GM12878 (cell line): ENCODE measurements at regions not wholly inside any gene's neighbourhood (a gene's known extent, or its start where the extent isn't known, plus 50 kb on each side); places are given as distances from the start of the nearest gene placed in this dataset.

Source experiments
- ATAC-seq: fragments of 200-7000 bp; cut with Tn5 transposase; 3 replicates; pipeline ENCODE4 v1.9.1; 2020; ENCODE audit warnings: mild to moderate bottlenecking, moderate library complexity
- BruUV-seq: library from RNA; stranded (reverse); fragments of 400-500 nt; replicated peaks from 2 replicates; lab custom pipeline; 2021; lab: Mats Ljungman, UMichigan
- CTCF ChIA-PET: fragments of 300-600 bp; sonication (Branson Sonifier 250); formaldehyde crosslinking; extraction: SDS; loops from one replicate; lab custom pipeline; 2021; ENCODE audit warnings: inconsistent platforms; lab: Yijun Ruan, JAX
- POLR2A ChIA-PET: fragments of 350-600 bp; formaldehyde crosslinking; extraction: SDS; loops from one replicate; lab custom pipeline; 2021; ENCODE audit warnings: inconsistent platforms; lab: Charles Lee
- RAD21 ChIA-PET: fragments of 300-600 bp; sonication (Branson Sonifier 250); formaldehyde crosslinking; loops from one replicate; lab custom pipeline; 2023; ENCODE audit warnings: antibody characterized with exemption; ENCODE audit not compliant: unreplicated experiment; lab: Charles Lee
- SMC1A ChIA-PET: fragments of 300-600 bp; sonication (Branson Sonifier 250); formaldehyde crosslinking; loops from one replicate; lab custom pipeline; 2023; ENCODE audit not compliant: unreplicated experiment, uncharacterized antibody; lab: Charles Lee
- DNase-seq: peaks from one replicate; pipeline ENCODE4 v3.0.0-alpha.2; 2011; ENCODE audit warnings: low read depth, low spot score
- FAIRE-seq: peaks from 3 replicates; lab custom pipeline; 2011; peaks lifted over from hg19 to GRCh38; lab: Jason Lieb, UNC
- H2AFZ ChIP-seq: 2 replicates; pipeline ENCODE4 v1.6.0; 2011; ENCODE audit warnings: low read depth, low read length, control low read depth; ENCODE audit not compliant: control insufficient read depth
- H3K27ac ChIP-seq: 2 replicates; pipeline ENCODE4 v1.5.1; 2011; ENCODE audit warnings: control low read depth; ENCODE audit not compliant: control insufficient read depth, insufficient read depth
- H3K27me3 ChIP-seq, 2 experiments: replicated peaks in 1 of 2; 2 replicates each; pipeline versions ENCODE4 v1.6.0 to v1.6.1; 2011; ENCODE audit warnings: low read length in 1 of 2; ENCODE audit not compliant: control insufficient read depth in 2 of 2, insufficient read depth in 2 of 2
- H3K36me3 ChIP-seq, 2 experiments: 2 replicates each; pipeline ENCODE4 v1.5.1; 2011; ENCODE audit warnings: low read length in 1 of 2; ENCODE audit not compliant: control insufficient read depth in 2 of 2, insufficient read depth in 2 of 2
- H3K4me1 ChIP-seq: 2 replicates; pipeline ENCODE4 v1.6.1; 2011; ENCODE audit warnings: mild to moderate bottlenecking, low read length, moderate library complexity, mixed read lengths; ENCODE audit not compliant: control insufficient read depth, insufficient read depth
- H3K4me2 ChIP-seq: 2 replicates; pipeline ENCODE4 v1.6.0; 2011; ENCODE audit warnings: control low read depth; ENCODE audit not compliant: control insufficient read depth, insufficient read depth
- H3K4me3 ChIP-seq: fragments of 200-600 bp; sonication (generic); 2 replicates; pipeline ENCODE4 v1.5.1; 2016
- H3K79me2 ChIP-seq: 2 replicates; pipeline ENCODE4 v1.6.0; 2011; ENCODE audit warnings: low read length; ENCODE audit not compliant: control insufficient read depth, insufficient read depth
- H3K9ac ChIP-seq: 2 replicates; pipeline ENCODE4 v1.8.0; 2011; ENCODE audit warnings: low read length, control low read depth, mixed read lengths; ENCODE audit not compliant: control insufficient read depth, insufficient read depth
- H3K9me3 ChIP-seq: replicated peaks from 3 replicates; pipeline ENCODE4 v1.5.1; 2011; ENCODE audit warnings: mild to moderate bottlenecking, low read length; ENCODE audit not compliant: control insufficient read depth, insufficient read depth
- H4K20me1 ChIP-seq: 2 replicates; pipeline ENCODE4 v1.6.0; 2011; ENCODE audit not compliant: control insufficient read depth, insufficient read depth
- CBFB ChIP-seq: IDR thresholded peaks from 2 replicates; pipeline ENCODE4 v1.6.1; 2016; ENCODE audit warnings: antibody characterized with exemption, low read depth
- CREM ChIP-seq: IDR thresholded peaks from 2 replicates; pipeline ENCODE4 v1.6.1; 2014; ENCODE audit warnings: antibody characterized with exemption, low read depth
- HSF1 ChIP-seq: fragments of 150-350 bp; IDR thresholded peaks from 2 replicates; pipeline ENCODE4 v1.6.1; 2014; ENCODE audit warnings: mild to moderate bottlenecking, low read depth, low read length
- NR2C2 ChIP-seq: IDR thresholded peaks from 2 replicates; pipeline ENCODE4 v1.6.1; 2011; ENCODE audit warnings: borderline replicate concordance, low read depth; ENCODE audit not compliant: control insufficient read depth, insufficient read length
- NR2F1 ChIP-seq: fragments of 450-650 bp; conservative IDR thresholded peaks from 2 replicates; pipeline ENCODE4 v1.6.1; 2017; ENCODE audit warnings: mild to moderate bottlenecking
- PML ChIP-seq: IDR thresholded peaks from 2 replicates; pipeline ENCODE4 v1.6.1; 2012; ENCODE audit warnings: low read length, inconsistent platforms
- POLR2A ChIP-seq: IDR thresholded peaks from 2 replicates; pipeline ENCODE4 v1.6.1; 2011; ENCODE audit warnings: low read depth, mild to moderate bottlenecking, low read length
- RCOR1 ChIP-seq: conservative IDR thresholded peaks from 2 replicates; pipeline ENCODE4 v1.6.1; 2012; ENCODE audit warnings: low read depth, low read length, improper control_type of control experiment
- SIX5 ChIP-seq: IDR thresholded peaks from 2 replicates; pipeline ENCODE4 v1.6.1; 2011; ENCODE audit warnings: mild to moderate bottlenecking, low read depth, low read length, moderate library complexity; ENCODE audit not compliant: severe bottlenecking
- SMC3 ChIP-seq: IDR thresholded peaks from 2 replicates; pipeline ENCODE4 v1.6.1; 2011; ENCODE audit warnings: low read length, improper control_type of control experiment, borderline replicate concordance
- SRF ChIP-seq, 2 experiments: IDR thresholded peaks; 2 replicates each; pipeline ENCODE4 v1.6.1; 2011; ENCODE audit warnings: low read depth in 2 of 2, low read length in 2 of 2, mild to moderate bottlenecking in 1 of 2, moderate library complexity in 1 of 2
- TBL1XR1 ChIP-seq: IDR thresholded peaks from 2 replicates; pipeline ENCODE4 v1.6.1; 2012; ENCODE audit warnings: low read depth, low read length, improper control_type of control experiment
- TCF7 ChIP-seq: IDR thresholded peaks from 2 replicates; pipeline ENCODE4 v1.6.1; 2014; ENCODE audit warnings: antibody characterized with exemption, borderline replicate concordance
- WGBS: methylation state at CpG from one replicate; pipeline ENCODE4 v1.1.6; 2016; ENCODE audit warnings: low lambda C conversion rate; ENCODE audit not compliant: insufficient replicate concordance, insufficient coverage; ENCODE audit errors: missing lambda C conversion rate; 5-methylcytosine and 5-hydroxymethylcytosine counted together
- in situ Hi-C: fragments of 300-500 bp; cut with MboI; formaldehyde crosslinking; loops from 9 replicates; pipeline ENCODE4 v1.14.3; 2018; ENCODE audit warnings: mixed read lengths
- intact Hi-C: fragments of 100-400 bp; cut with micrococcal nuclease; formaldehyde crosslinking; loops from one replicate; pipeline ENCODE4 v1.14.2; 2022; ENCODE audit not compliant: unreplicated experiment

- Histone ChIP-seq H3K9me3 (no peaks in the 10 kb centered on the region), H3K27me3 (no peaks in the 10 kb centered on the region; a peak in 2 of 4 replicates), H4K20me1 (no peaks in the 10 kb centered on the region), H3K27ac (no peak overlapping the region), H3K9ac (no peak overlapping the region), H3K4me3 (no peak overlapping the region), H2AFZ (no peak overlapping the region), H3K79me2 (no peaks in the 10 kb centered on the region)
- BruUV-seq = no TSS peak
- ChIA-PET SMC1A (no interaction called here), POLR2A (no interaction called here), RAD21 (no interaction called here), CTCF (interaction anchor here (0.9 to 1.2 kb wide), 3 partner anchors 288 to 405 kb away, joined by 3 to 4 read pairs (median 3); no protein-coding TSS in a partner anchor)
- FAIRE-seq = no peak
- intact Hi-C loops = no loop called here
- no peak for DNase-seq
- TF ChIP-seq POLR2A = no peak
- TF ChIP-seq TBL1XR1 = no peak
- no peak for TF ChIP-seq SMC3
- no peak for TF ChIP-seq CBFB
- TF ChIP-seq SIX5 = no peak
- no peak for TF ChIP-seq PML
- TF ChIP-seq NR2C2 = no peak
- no peak for TF ChIP-seq NR2F1
- no peak for TF ChIP-seq TCF7
- no peak for TF ChIP-seq RCOR1
- no peak for TF ChIP-seq CREM
- no peak for TF ChIP-seq HSF1
- no peak for TF ChIP-seq SRF (IDR thresholded peaks at IDR 0.05; ENCODE audit: low read depth in 2 of 2, low read length in 2 of 2)
- TF ChIP-seq, all 136 proteins: peak for 0
- H3K4me2 ChIP-seq = no peak overlapping the region
- 29% methylated on average over 7 of the region's 7 CpGs for WGBS
- no peaks in the 10 kb centered on the region for H3K4me1 ChIP-seq
- no peaks in the 10 kb centered on the region for H3K36me3 ChIP-seq
- no peak for ATAC-seq
- in situ Hi-C loops = no loop called here
Measured at GRCh38 chr11:45366619-45367190, 80.6 kb upstream of the SYT13 start.
